RWPE2 (cell line): ENCODE measurements at regions not wholly inside any gene's neighbourhood (a gene's known extent, or its start where the extent isn't known, plus 50 kb on each side); places are given as distances from the start of the nearest gene placed in this dataset.
A peak's percentile ranks its signal among the peaks of the same experiment; 100 is the strongest.
"Not testable (repeated sequence)": the region's sequence is repeated elsewhere in the genome, so short reads cannot be mapped to it uniquely, and the experiment has no call there.

Experiments used
- ATAC-seq: fragments of 200-7000 bp; cut with Tn5 transposase; 3 replicates; pipeline ENCODE4 v1.9.1; 2021; ENCODE audit warnings: low read depth
- DNase-seq: peaks from one replicate; pipeline ENCODE4 v3.0.0-alpha.2; 2020; ENCODE audit warnings: low spot score
- H3K27ac ChIP-seq: fragments of 450-650 bp; 2 replicates; pipeline ENCODE4 v1.5.1; 2017; ENCODE audit warnings: mild to moderate bottlenecking; ENCODE audit not compliant: poor library complexity, severe bottlenecking
- H3K27me3 ChIP-seq: fragments of 250-450 bp; sonication (Bioruptor Pico); 2 replicates; pipeline ENCODE4 v1.5.1; 2021; ENCODE audit warnings: mild to moderate bottlenecking, moderate library complexity; ENCODE audit not compliant: insufficient read depth, poor library complexity, severe bottlenecking
- H3K36me3 ChIP-seq: fragments of 250-450 bp; sonication (Bioruptor Pico); 2 replicates; pipeline ENCODE4 v1.5.1; 2020; ENCODE audit warnings: low read depth, mild to moderate bottlenecking, moderate library complexity
- H3K4me1 ChIP-seq: fragments of 250-450 bp; sonication (Bioruptor Pico); 2 replicates; pipeline ENCODE4 v1.5.1; 2021; ENCODE audit warnings: mild to moderate bottlenecking, moderate library complexity; ENCODE audit not compliant: insufficient read depth, poor library complexity, severe bottlenecking
- H3K4me3 ChIP-seq: fragments of 250-450 bp; sonication (Bioruptor Pico); 2 replicates; pipeline ENCODE4 v1.5.1; 2021; ENCODE audit warnings: mild to moderate bottlenecking, moderate library complexity; ENCODE audit not compliant: severe bottlenecking
- H3K9me3 ChIP-seq: fragments of 250-450 bp; sonication (Bioruptor Pico); 2 replicates; pipeline ENCODE4 v1.5.1; 2021; ENCODE audit warnings: mild to moderate bottlenecking, moderate library complexity; ENCODE audit not compliant: severe bottlenecking
- CTCF ChIP-seq: fragments of 450-650 bp; IDR thresholded peaks from one replicate; pipeline ENCODE4 v1.5.1; 2017; ENCODE audit warnings: mild to moderate bottlenecking, moderate library complexity; ENCODE audit not compliant: poor library complexity, severe bottlenecking

GRCh38 chr4:54999003-54999402 is 126.4 kb downstream of the KDR start:
- H3K27me3 ChIP-seq, result no peaks in the 10 kb centered on the region
- no peaks in the 10 kb centered on the region for H3K9me3 ChIP-seq
- peak; percentile 40 for TF ChIP-seq CTCF

GRCh38 chr4:54993473-54994026 is 131.8 kb downstream of the KDR start:
- not testable (repeated sequence) for H3K27me3 ChIP-seq, H3K4me1 ChIP-seq, H3K4me3 ChIP-seq, DNase-seq, H3K27ac ChIP-seq, ATAC-seq, H3K9me3 ChIP-seq, H3K36me3 ChIP-seq

More at GRCh38 chr4:54999003-54999402, 126.4 kb downstream of the KDR start:
- no peak for DNase-seq
- no peak for ATAC-seq
- Histone ChIP-seq H3K27ac (no peak overlapping the region), H3K4me3 (no peak overlapping the region), H3K4me1 (peaks cover 3% of the 10 kb centered on the region), H3K36me3 (no peaks in the 10 kb centered on the region)

- Histone ChIP-seq H3K4me3 (no peak overlapping the region), H3K36me3 (no peaks in the 10 kb centered on the region), H3K27me3 (no peaks in the 10 kb centered on the region), H3K27ac (no peak overlapping the region), H3K9me3 (no peaks in the 10 kb centered on the region), H3K4me1 (no peaks in the 10 kb centered on the region)
- DNase-seq (no peak), ATAC-seq (no peak)
- no peak for TF ChIP-seq CTCF
These were observed 133.1 kb downstream of the KDR start for GRCh38 chr4:54992266-54992665.

- ATAC-seq (no peak), DNase-seq (no peak)
- no peaks in the 10 kb centered on the region for H3K4me1 ChIP-seq
- H3K9me3 ChIP-seq, result no peaks in the 10 kb centered on the region
- no peaks in the 10 kb centered on the region for H3K27me3 ChIP-seq
- H3K36me3 ChIP-seq, result no peaks in the 10 kb centered on the region
- no peak overlapping the region for H3K4me3 ChIP-seq
- H3K27ac ChIP-seq, result no peak overlapping the region
- TF ChIP-seq CTCF, result no peak
These were observed 136.7 kb downstream of the KDR start for GRCh38 chr4:54988655-54989054.

GRCh38 chr4:54986095-54986846 is 139.1 kb downstream of the KDR start:
- TF ChIP-seq CTCF, result no peak
- no peak for ATAC-seq
- no peaks in the 10 kb centered on the region for H3K36me3 ChIP-seq
- H3K4me1 ChIP-seq, result no peaks in the 10 kb centered on the region
- no peak overlapping the region for H3K27ac ChIP-seq
- no peak for DNase-seq
- H3K9me3 ChIP-seq, result no peaks in the 10 kb centered on the region
- no peak overlapping the region for H3K4me3 ChIP-seq
- H3K27me3 ChIP-seq, result no peaks in the 10 kb centered on the region
